ENCODE measurements at regions not wholly inside any gene's neighbourhood (a gene's known extent, or its start where the extent isn't known, plus 50 kb on each side); places are given as distances from the start of the nearest gene placed in this dataset.
"Not testable (repeated sequence)": the region's sequence is repeated elsewhere in the genome, so short reads cannot be mapped to it uniquely, and the experiment has no call there.

DNA sequence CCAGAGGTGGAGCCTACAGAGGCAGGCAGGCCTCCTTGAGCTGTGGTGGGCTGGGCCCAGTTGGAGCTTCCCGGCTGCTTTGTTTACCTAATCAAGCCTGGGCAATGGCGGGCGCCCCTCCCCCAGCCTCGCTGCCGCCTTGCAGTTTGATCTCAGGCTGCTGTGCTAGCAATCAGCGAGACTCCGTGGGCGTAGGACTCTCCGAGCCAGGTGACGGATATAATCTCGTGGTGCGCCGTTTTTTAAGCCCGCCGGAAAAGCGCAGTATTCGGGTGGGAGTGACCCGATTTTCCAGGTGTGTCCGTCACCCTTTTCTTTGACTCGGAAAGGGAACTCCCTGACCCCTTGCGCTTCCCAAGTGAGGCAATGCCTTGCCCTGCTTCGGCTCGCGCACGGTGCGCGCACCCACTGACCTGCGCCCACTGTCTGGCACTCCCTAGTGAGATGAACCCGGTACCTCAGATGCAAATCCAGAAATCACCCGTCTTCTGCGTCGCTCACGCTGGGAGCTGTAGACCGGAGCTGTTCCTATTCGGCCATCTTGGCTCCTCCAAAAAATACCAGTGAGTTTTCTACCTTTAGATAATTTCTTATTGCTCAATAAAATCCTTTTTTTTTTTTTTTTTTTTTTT, 118.5 kb upstream of the TBC1D5 start:
- not testable (repeated sequence) for H3K36me3 Mint-ChIP-seq; H3K27ac ChIP-seq (ENCODE audit: low read length); H3K4me3 Mint-ChIP-seq; H3K4me1 ChIP-seq (ENCODE audit: control insufficient read depth in 1 of 2, extremely low read depth in 1 of 2, insufficient read depth in 2 of 2, low read length in 2 of 2); DNase-seq; H3K9me3 Mint-ChIP-seq; H3K36me3 ChIP-seq (ENCODE audit: control insufficient read depth in 2 of 2, extremely low read depth in 1 of 2, insufficient read depth in 1 of 2, low read length in 1 of 2); H3K27ac Mint-ChIP-seq; H3K27me3 ChIP-seq (replicated peaks in 1 of 2; ENCODE audit: control insufficient read depth in 2 of 2, extremely low read depth in 1 of 2, insufficient read depth in 2 of 2, low read length in 1 of 2); ATAC-seq (replicated peaks in 1 of 4); H3K4me1 Mint-ChIP-seq; H3K4me3 ChIP-seq (ENCODE audit: control insufficient read depth in 1 of 2, extremely low read depth in 1 of 2, low read length in 1 of 2); H3K9me3 ChIP-seq
- POLR2A ChIA-PET = interaction anchor here in 1 of 2 donors (0.6 kb wide), 1 partner anchor 445 kb away, joined by 3 read pairs; no protein-coding TSS in a partner anchor
- H3K27me3 Mint-ChIP-seq = peaks cover 4 to 14% of the 10 kb centered on the region in 2 donors
- CTCF ChIA-PET = interaction anchor here in 1 of 2 donors (0.8 kb wide), 1 partner anchor 443 kb away, joined by 3 read pairs; no protein-coding TSS in a partner anchor
- WGBS (ENCODE audit: insufficient coverage) = 92% methylated on average over 20 of the region's 35 CpGs

DNA sequence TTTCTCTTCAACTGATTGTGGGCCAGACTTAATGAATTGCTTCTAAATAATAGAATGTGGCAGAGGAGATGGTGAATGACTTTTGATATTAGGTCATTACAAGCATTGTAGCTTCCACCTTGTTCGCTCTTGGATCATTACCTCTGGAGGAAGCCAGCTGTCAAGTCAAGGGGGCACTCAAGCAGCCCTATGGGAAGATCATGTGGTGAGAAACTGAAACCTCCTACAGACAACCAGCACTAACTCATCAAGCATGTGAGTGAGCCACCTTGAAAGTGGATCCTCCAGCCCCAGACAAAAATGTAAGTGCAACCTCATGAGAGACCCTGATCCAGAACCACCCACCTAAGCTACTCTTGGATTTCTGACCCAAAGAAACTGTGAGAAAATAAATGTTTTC, 109.8 kb upstream of the TBC1D5 start:
- CTCF ChIA-PET = interaction anchor here in 1 of 2 donors (0.7 to 1.1 kb wide), 2 partner anchors 11 to 1191 kb away, joined by 3 to 4 read pairs; no protein-coding TSS in a partner anchor

DNA sequence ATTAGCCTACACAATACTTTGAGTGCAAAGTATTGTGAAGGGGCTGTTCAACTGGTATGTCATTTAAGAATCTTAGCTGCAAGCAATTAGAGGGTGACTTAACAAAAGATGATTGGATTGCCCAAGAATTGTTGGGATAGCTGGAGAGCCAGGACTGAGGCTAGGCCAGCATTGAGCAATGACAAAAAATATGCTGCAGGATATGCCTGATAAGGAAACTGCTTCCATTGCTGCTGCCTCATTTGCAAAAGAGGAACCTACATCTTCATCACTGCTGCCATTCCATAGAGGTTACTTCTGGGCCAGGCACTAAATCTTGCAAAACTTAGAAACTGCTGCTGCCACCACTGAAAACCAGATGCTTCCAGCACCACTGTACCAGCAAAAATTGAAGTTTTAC, 108.0 kb upstream of the TBC1D5 start:
- no peak for DNase-seq
- ChIA-PET POLR2A (no interaction called here), CTCF (no interaction called here)
- no peak overlapping the region for H3K27ac ChIP-seq (ENCODE audit: low read length)
- no peaks in the 10 kb centered on the region for H3K4me1 ChIP-seq (ENCODE audit: control insufficient read depth in 1 of 2, extremely low read depth in 1 of 2, insufficient read depth in 2 of 2, low read length in 2 of 2)
- no peaks in the 10 kb centered on the region for H3K36me3 ChIP-seq (ENCODE audit: control insufficient read depth in 2 of 2, extremely low read depth in 1 of 2, insufficient read depth in 1 of 2, low read length in 1 of 2)
- no peak overlapping the region for H3K4me3 Mint-ChIP-seq
- no peaks in the 10 kb centered on the region for H3K27me3 ChIP-seq (replicated peaks in 1 of 2; ENCODE audit: control insufficient read depth in 2 of 2, extremely low read depth in 1 of 2, insufficient read depth in 2 of 2, low read length in 1 of 2)
- H3K4me3 ChIP-seq (ENCODE audit: control insufficient read depth in 1 of 2, extremely low read depth in 1 of 2, low read length in 1 of 2) = no peak overlapping the region
- H3K36me3 Mint-ChIP-seq = no peaks in the 10 kb centered on the region
- no peaks in the 10 kb centered on the region for H3K9me3 ChIP-seq
- H3K27me3 Mint-ChIP-seq = no peaks in the 10 kb centered on the region
- H3K27ac Mint-ChIP-seq = no peak overlapping the region
- no peak for ATAC-seq (replicated peaks in 1 of 4)
- no peaks in the 10 kb centered on the region for H3K4me1 Mint-ChIP-seq
- H3K9me3 Mint-ChIP-seq = no peaks in the 10 kb centered on the region

More for the DNA sequence above, 109.8 kb upstream of the TBC1D5 start:
- Histone ChIP-seq H3K27me3 (replicated peaks in 1 of 2; ENCODE audit: control insufficient read depth in 2 of 2, extremely low read depth in 1 of 2, insufficient read depth in 2 of 2, low read length in 1 of 2) (no peaks in the 10 kb centered on the region), H3K36me3 (ENCODE audit: control insufficient read depth in 2 of 2, extremely low read depth in 1 of 2, insufficient read depth in 1 of 2, low read length in 1 of 2) (no peaks in the 10 kb centered on the region), H3K4me3 (ENCODE audit: control insufficient read depth in 1 of 2, extremely low read depth in 1 of 2, low read length in 1 of 2) (no peak overlapping the region), H3K9me3 (no peaks in the 10 kb centered on the region), H3K27ac (ENCODE audit: low read length) (no peak overlapping the region), H3K4me1 (ENCODE audit: control insufficient read depth in 1 of 2, extremely low read depth in 1 of 2, insufficient read depth in 2 of 2, low read length in 2 of 2) (no peaks in the 10 kb centered on the region)
- no peak overlapping the region for H3K27ac Mint-ChIP-seq
- H3K36me3 Mint-ChIP-seq = no peaks in the 10 kb centered on the region
- H3K4me1 Mint-ChIP-seq = no peaks in the 10 kb centered on the region
- no peak for DNase-seq
- no CpG with 5 or more reads among the region's 1 CpG for WGBS (ENCODE audit: insufficient coverage)
- peaks cover 0 to 3% of the 10 kb centered on the region in 2 donors for H3K27me3 Mint-ChIP-seq
- no peak for ATAC-seq (replicated peaks in 1 of 4)
- H3K9me3 Mint-ChIP-seq = no peaks in the 10 kb centered on the region
- no peak overlapping the region for H3K4me3 Mint-ChIP-seq
- POLR2A ChIA-PET = interaction anchor here in 1 of 2 donors (0.6 kb wide), 1 partner anchor 409 kb away, joined by 3 read pairs; no protein-coding TSS in a partner anchor

DNA sequence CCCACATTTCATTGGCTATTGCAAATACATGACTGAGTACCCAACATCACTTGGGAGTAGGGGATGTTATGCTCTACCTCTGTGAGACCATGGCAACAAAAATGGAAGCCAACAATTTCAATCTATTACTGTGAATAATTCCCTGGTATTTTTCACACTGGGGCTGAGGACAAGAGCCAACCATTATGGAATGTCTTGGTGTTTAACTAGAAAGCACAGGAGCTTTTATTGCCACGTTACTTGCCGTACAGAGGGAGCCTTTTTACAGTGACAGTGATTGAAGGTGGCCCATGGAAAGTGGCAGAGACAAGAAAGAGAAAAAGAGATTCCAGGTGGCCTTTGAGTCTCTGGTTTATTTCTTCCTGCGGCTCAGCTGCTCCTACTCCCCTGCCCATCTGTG, 105.7 kb upstream of the TBC1D5 start:
- Mint-ChIP-seq H3K4me3 (no peak overlapping the region), H3K27ac (no peak overlapping the region), H3K36me3 (no peaks in the 10 kb centered on the region), H3K4me1 (no peaks in the 10 kb centered on the region), H3K27me3 (no peaks in the 10 kb centered on the region), H3K9me3 (no peaks in the 10 kb centered on the region)
- WGBS (ENCODE audit: insufficient coverage) = 92% methylated on average over 2 of the region's 3 CpGs
- POLR2A ChIA-PET = no interaction called here
- CTCF ChIA-PET = interaction anchor here in 1 of 2 donors (0.5 kb wide), 1 partner anchor 862 kb away, joined by 3 read pairs; no protein-coding TSS in a partner anchor
- Histone ChIP-seq H3K27me3 (replicated peaks in 1 of 2; ENCODE audit: control insufficient read depth in 2 of 2, extremely low read depth in 1 of 2, insufficient read depth in 2 of 2, low read length in 1 of 2) (no peaks in the 10 kb centered on the region), H3K9me3 (no peaks in the 10 kb centered on the region), H3K4me1 (ENCODE audit: control insufficient read depth in 1 of 2, extremely low read depth in 1 of 2, insufficient read depth in 2 of 2, low read length in 2 of 2) (no peaks in the 10 kb centered on the region), H3K36me3 (ENCODE audit: control insufficient read depth in 2 of 2, extremely low read depth in 1 of 2, insufficient read depth in 1 of 2, low read length in 1 of 2) (no peaks in the 10 kb centered on the region), H3K27ac (ENCODE audit: low read length) (no peak overlapping the region), H3K4me3 (ENCODE audit: control insufficient read depth in 1 of 2, extremely low read depth in 1 of 2, low read length in 1 of 2) (no peak overlapping the region)
- ATAC-seq (replicated peaks in 1 of 4) (no peak), DNase-seq (no peak)

DNA sequence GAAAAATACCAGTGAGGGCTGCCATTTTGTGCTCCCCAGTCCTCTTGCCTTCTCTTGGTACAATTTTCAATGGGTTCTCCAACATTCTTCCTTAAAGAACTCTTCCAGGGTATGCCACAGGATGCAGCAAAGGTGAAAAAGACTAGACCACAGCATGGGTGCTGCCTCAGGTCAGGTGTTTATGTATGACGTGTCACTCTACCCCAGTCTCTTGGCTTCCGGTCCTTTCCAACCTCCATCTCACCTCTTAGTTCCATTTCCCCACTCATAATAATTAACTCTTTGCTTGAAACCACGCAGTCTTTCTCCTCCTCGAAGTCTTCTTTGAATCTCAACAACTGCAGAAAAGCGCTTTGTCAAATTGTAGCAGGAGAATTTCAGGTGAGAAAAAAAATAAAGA, 104.7 kb upstream of the TBC1D5 start:
- H3K36me3 Mint-ChIP-seq = no peaks in the 10 kb centered on the region
- CTCF ChIA-PET = no interaction called here
- no peak overlapping the region for H3K27ac Mint-ChIP-seq
- H3K27me3 ChIP-seq (replicated peaks in 1 of 2; ENCODE audit: control insufficient read depth in 2 of 2, extremely low read depth in 1 of 2, insufficient read depth in 2 of 2, low read length in 1 of 2) = no peaks in the 10 kb centered on the region
- no peak overlapping the region for H3K4me3 Mint-ChIP-seq
- DNase-seq = no peak
- no peak for ATAC-seq (replicated peaks in 1 of 4)
- H3K36me3 ChIP-seq (ENCODE audit: control insufficient read depth in 2 of 2, extremely low read depth in 1 of 2, insufficient read depth in 1 of 2, low read length in 1 of 2) = no peaks in the 10 kb centered on the region
- WGBS (ENCODE audit: insufficient coverage) = no CpG with 5 or more reads among the region's 5 CpGs
- no peaks in the 10 kb centered on the region for H3K9me3 Mint-ChIP-seq
- H3K27ac ChIP-seq (ENCODE audit: low read length) = no peak overlapping the region
- no peaks in the 10 kb centered on the region for H3K27me3 Mint-ChIP-seq
- POLR2A ChIA-PET = no interaction called here
- no peaks in the 10 kb centered on the region for H3K4me1 Mint-ChIP-seq
- H3K4me1 ChIP-seq (ENCODE audit: control insufficient read depth in 1 of 2, extremely low read depth in 1 of 2, insufficient read depth in 2 of 2, low read length in 2 of 2) = no peaks in the 10 kb centered on the region
- H3K9me3 ChIP-seq = no peaks in the 10 kb centered on the region
- H3K4me3 ChIP-seq (ENCODE audit: control insufficient read depth in 1 of 2, extremely low read depth in 1 of 2, low read length in 1 of 2) = no peak overlapping the region

DNA sequence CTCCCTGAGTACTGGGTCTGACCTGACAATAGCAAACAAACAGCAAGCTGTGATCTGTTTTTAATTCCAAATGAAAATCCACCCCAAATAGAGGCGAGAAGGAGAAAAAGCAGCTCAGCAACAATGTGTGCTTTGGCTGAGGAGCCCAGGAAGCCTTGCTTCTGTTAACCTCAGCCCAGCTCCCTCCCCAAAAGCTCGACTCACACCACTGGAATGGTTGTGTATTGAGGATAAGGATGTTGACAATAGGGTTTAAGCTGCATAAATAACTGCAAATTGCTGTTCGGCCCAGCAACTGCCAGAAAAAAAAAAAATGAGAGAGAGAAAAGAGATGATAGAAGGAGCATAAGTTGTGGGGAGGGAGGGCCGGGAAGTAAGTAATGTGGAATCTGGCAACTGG, 104.0 kb upstream of the TBC1D5 start:
- no peaks in the 10 kb centered on the region for H3K36me3 ChIP-seq (ENCODE audit: control insufficient read depth in 2 of 2, extremely low read depth in 1 of 2, insufficient read depth in 1 of 2, low read length in 1 of 2)
- no peak overlapping the region for H3K27ac ChIP-seq (ENCODE audit: low read length)
- no peaks in the 10 kb centered on the region for H3K4me1 Mint-ChIP-seq
- no peaks in the 10 kb centered on the region for H3K27me3 Mint-ChIP-seq
- no peaks in the 10 kb centered on the region for H3K27me3 ChIP-seq (replicated peaks in 1 of 2; ENCODE audit: control insufficient read depth in 2 of 2, extremely low read depth in 1 of 2, insufficient read depth in 2 of 2, low read length in 1 of 2)
- H3K9me3 Mint-ChIP-seq = no peaks in the 10 kb centered on the region
- no peak overlapping the region for H3K27ac Mint-ChIP-seq
- DNase-seq (no peak), ATAC-seq (replicated peaks in 1 of 4) (no peak)
- WGBS (ENCODE audit: insufficient coverage) = 100% methylated on average over 1 of the region's 4 CpGs
- no peaks in the 10 kb centered on the region for H3K4me1 ChIP-seq (ENCODE audit: control insufficient read depth in 1 of 2, extremely low read depth in 1 of 2, insufficient read depth in 2 of 2, low read length in 2 of 2)
- no peaks in the 10 kb centered on the region for H3K36me3 Mint-ChIP-seq
- ChIA-PET CTCF (interaction anchor here in 1 of 2 donors (0.7 kb wide), 2 partner anchors 133 to 838 kb away, joined by 5 to 9 read pairs; no protein-coding TSS in a partner anchor), POLR2A (no interaction called here)
- no peak overlapping the region for H3K4me3 Mint-ChIP-seq
- no peak overlapping the region for H3K4me3 ChIP-seq (ENCODE audit: control insufficient read depth in 1 of 2, extremely low read depth in 1 of 2, low read length in 1 of 2)
- H3K9me3 ChIP-seq = no peaks in the 10 kb centered on the region
